ENCODE measurements at regions not wholly inside any gene's neighbourhood (a gene's known extent, or its start where the extent isn't known, plus 50 kb on each side); places are given as distances from the start of the nearest gene placed in this dataset.

- H3K4me3 Mint-ChIP-seq, result no peak overlapping the region
- no peak overlapping the region for H3K27ac Mint-ChIP-seq
- H3K4me1 Mint-ChIP-seq (ENCODE audit: low read depth), result no peaks in the 10 kb centered on the region
- DNase-seq, result peak in 2 of 14 experiments; percentile 23 to 26
- peaks cover 4% of the 10 kb centered on the region for H3K36me3 Mint-ChIP-seq (ENCODE audit: low read depth)
- ChIA-PET CTCF (interaction anchor here (0.6 kb wide), 1 partner anchor 210 kb away, joined by 3 read pairs; no protein-coding TSS in a partner anchor), POLR2A (no interaction called here)
- no peak for ATAC-seq (ENCODE audit: poor library complexity)
- intact Hi-C loops (cut with DNase I, micrococcal nuclease), result loop anchor here in 1 of 2 experiments (10.0 kb wide), 1 partner anchor 1053 kb away; no protein-coding TSS in a partner anchor
- no peaks in the 10 kb centered on the region for H3K27me3 Mint-ChIP-seq
- no peak overlapping the region for H3K27ac ChIP-seq (ENCODE audit: low read depth in 1 of 2, low read length in 2 of 2)
- H3K4me3 ChIP-seq (ENCODE audit: low read length), result no peak overlapping the region
- H3K36me3 ChIP-seq (ENCODE audit: insufficient read depth, low read length), result no peaks in the 10 kb centered on the region
- H3K4me1 ChIP-seq (ENCODE audit: insufficient read depth, low read length), result no peaks in the 10 kb centered on the region
- H3K27me3 ChIP-seq (ENCODE audit: control insufficient read depth in 1 of 2, insufficient read depth in 2 of 2, low read length in 2 of 2), result no peaks in the 10 kb centered on the region
- TF ChIP-seq CTCF (IDR thresholded peaks at IDR 0.05), result no peak
- peaks cover 8% of the 10 kb centered on the region for H3K9me3 Mint-ChIP-seq
- no peaks in the 10 kb centered on the region for H3K9me3 ChIP-seq (ENCODE audit: control insufficient read depth in 1 of 2, insufficient read depth in 1 of 2, low read length in 2 of 2)
These were observed 135.2 kb upstream of the TAB2 start for GRCh38 chr6:149182262-149182661.

- DNase-seq (no peak), ATAC-seq (ENCODE audit: poor library complexity) (no peak)
- H3K36me3 ChIP-seq (ENCODE audit: insufficient read depth, low read length), result no peaks in the 10 kb centered on the region
- peaks cover 10% of the 10 kb centered on the region for H3K36me3 Mint-ChIP-seq (ENCODE audit: low read depth)
- no peak for TF ChIP-seq CTCF (IDR thresholded peaks at IDR 0.05)
- no peak overlapping the region for H3K4me3 ChIP-seq (ENCODE audit: low read length)
- H3K9me3 ChIP-seq (ENCODE audit: control insufficient read depth in 1 of 2, insufficient read depth in 1 of 2, low read length in 2 of 2), result no peaks in the 10 kb centered on the region
- H3K4me1 ChIP-seq (ENCODE audit: insufficient read depth, low read length), result no peaks in the 10 kb centered on the region
- POLR2A ChIA-PET, result interaction anchor here (1.2 kb wide), 1 partner anchor 12 kb away, joined by 3 read pairs; no protein-coding TSS in a partner anchor
- H3K27me3 ChIP-seq (ENCODE audit: control insufficient read depth in 1 of 2, insufficient read depth in 2 of 2, low read length in 2 of 2), result no peaks in the 10 kb centered on the region
- peaks cover 8% of the 10 kb centered on the region for H3K9me3 Mint-ChIP-seq
- no peak overlapping the region for H3K27ac Mint-ChIP-seq
- H3K27ac ChIP-seq (ENCODE audit: low read depth in 1 of 2, low read length in 2 of 2), result no peak overlapping the region
- no peaks in the 10 kb centered on the region for H3K4me1 Mint-ChIP-seq (ENCODE audit: low read depth)
- intact Hi-C loops (cut with DNase I, micrococcal nuclease), result loop anchor here in 1 of 2 experiments (10.0 kb wide), 1 partner anchor 1050 kb away; no protein-coding TSS in a partner anchor
- H3K4me3 Mint-ChIP-seq, result no peak overlapping the region
- CTCF ChIA-PET, result interaction anchor here (1.2 kb wide), 1 partner anchor 247 kb away, joined by 4 read pairs; no protein-coding TSS in a partner anchor
- H3K27me3 Mint-ChIP-seq, result no peaks in the 10 kb centered on the region
These were observed 133.0 kb upstream of the TAB2 start for GRCh38 chr6:149184523-149184922.

- POLR2A ChIA-PET, result no interaction called here
- DNase-seq (no peak), ATAC-seq (ENCODE audit: poor library complexity) (no peak)
- Mint-ChIP-seq H3K9me3 (peaks cover 11% of the 10 kb centered on the region), H3K36me3 (ENCODE audit: low read depth) (peaks cover 10% of the 10 kb centered on the region), H3K4me1 (ENCODE audit: low read depth) (peaks cover 10% of the 10 kb centered on the region), H3K4me3 (no peak overlapping the region), H3K27me3 (no peaks in the 10 kb centered on the region), H3K27ac (no peak overlapping the region)
- Histone ChIP-seq H3K4me3 (ENCODE audit: low read length) (no peak overlapping the region), H3K4me1 (ENCODE audit: insufficient read depth, low read length) (peaks cover 9% of the 10 kb centered on the region), H3K27me3 (ENCODE audit: control insufficient read depth in 1 of 2, insufficient read depth in 2 of 2, low read length in 2 of 2) (no peaks in the 10 kb centered on the region), H3K36me3 (ENCODE audit: insufficient read depth, low read length) (no peaks in the 10 kb centered on the region), H3K27ac (ENCODE audit: low read depth in 1 of 2, low read length in 2 of 2) (no peak overlapping the region), H3K9me3 (ENCODE audit: control insufficient read depth in 1 of 2, insufficient read depth in 1 of 2, low read length in 2 of 2) (no peaks in the 10 kb centered on the region)
- no peak for TF ChIP-seq CTCF (IDR thresholded peaks at IDR 0.05)
- intact Hi-C loops (cut with DNase I, micrococcal nuclease), result loop anchor here in 1 of 2 experiments (10.0 kb wide), 1 partner anchor 1049 kb away; no protein-coding TSS in a partner anchor
- CTCF ChIA-PET, result no interaction called here
These were observed 131.6 kb upstream of the TAB2 start for GRCh38 chr6:149185799-149186357.

Measured in CD4-positive, alpha-beta T cell (primary cell).